RWPE2 (cell line): ENCODE measurements at regions not wholly inside any gene's neighbourhood (a gene's known extent, or its start where the extent isn't known, plus 50 kb on each side); places are given as distances from the start of the nearest gene placed in this dataset.

Experiments used
- ATAC-seq: fragments of 200-7000 bp; cut with Tn5 transposase; 3 replicates; pipeline ENCODE4 v1.9.1; 2021; ENCODE audit warnings: low read depth
- DNase-seq: peaks from one replicate; pipeline ENCODE4 v3.0.0-alpha.2; 2020; ENCODE audit warnings: low spot score
- H3K27ac ChIP-seq: fragments of 450-650 bp; 2 replicates; pipeline ENCODE4 v1.5.1; 2017; ENCODE audit warnings: mild to moderate bottlenecking; ENCODE audit not compliant: poor library complexity, severe bottlenecking
- H3K27me3 ChIP-seq: fragments of 250-450 bp; sonication (Bioruptor Pico); 2 replicates; pipeline ENCODE4 v1.5.1; 2021; ENCODE audit warnings: mild to moderate bottlenecking, moderate library complexity; ENCODE audit not compliant: insufficient read depth, poor library complexity, severe bottlenecking
- H3K36me3 ChIP-seq: fragments of 250-450 bp; sonication (Bioruptor Pico); 2 replicates; pipeline ENCODE4 v1.5.1; 2020; ENCODE audit warnings: low read depth, mild to moderate bottlenecking, moderate library complexity
- H3K4me1 ChIP-seq: fragments of 250-450 bp; sonication (Bioruptor Pico); 2 replicates; pipeline ENCODE4 v1.5.1; 2021; ENCODE audit warnings: mild to moderate bottlenecking, moderate library complexity; ENCODE audit not compliant: insufficient read depth, poor library complexity, severe bottlenecking
- H3K4me3 ChIP-seq: fragments of 250-450 bp; sonication (Bioruptor Pico); 2 replicates; pipeline ENCODE4 v1.5.1; 2021; ENCODE audit warnings: mild to moderate bottlenecking, moderate library complexity; ENCODE audit not compliant: severe bottlenecking
- H3K9me3 ChIP-seq: fragments of 250-450 bp; sonication (Bioruptor Pico); 2 replicates; pipeline ENCODE4 v1.5.1; 2021; ENCODE audit warnings: mild to moderate bottlenecking, moderate library complexity; ENCODE audit not compliant: severe bottlenecking
- TF ChIP-seq, protein P1 (sequence below): fragments of 450-650 bp; IDR thresholded peaks from one replicate; pipeline ENCODE4 v1.5.1; 2017; ENCODE audit warnings: mild to moderate bottlenecking, moderate library complexity; ENCODE audit not compliant: poor library complexity, severe bottlenecking

DNA sequence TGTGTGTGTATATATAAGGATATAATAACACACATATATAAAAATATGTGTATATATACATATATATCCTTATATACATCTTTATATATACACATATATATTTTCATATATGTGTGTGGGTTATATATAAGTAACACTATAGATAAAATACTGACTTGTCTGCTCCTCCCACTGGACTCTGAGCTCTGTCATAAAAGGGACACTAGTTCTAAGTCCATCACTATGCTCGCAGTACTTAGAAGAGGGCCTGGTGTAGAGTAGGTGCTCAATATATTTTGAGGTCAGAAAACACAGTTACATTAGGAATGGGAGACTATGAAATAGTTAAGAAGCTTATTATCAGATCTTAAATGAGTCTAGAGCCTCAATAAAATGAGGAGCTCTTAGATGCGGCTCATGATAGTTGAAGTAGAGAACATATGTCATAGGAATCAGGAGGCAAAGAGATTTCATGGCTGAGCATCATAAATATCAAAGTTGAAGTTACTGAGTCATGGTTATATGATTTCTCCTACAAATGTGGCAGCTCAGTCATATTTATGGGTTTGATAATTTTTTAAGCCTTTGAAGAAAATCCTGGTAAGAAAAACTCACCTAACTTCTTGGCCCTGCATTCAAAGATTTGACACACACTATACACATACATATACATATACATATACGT, 371.2 kb upstream of the THBS1 start:
- no peaks in the 10 kb centered on the region for H3K9me3 ChIP-seq
- H3K36me3 ChIP-seq = no peaks in the 10 kb centered on the region
- TF ChIP-seq, protein P1, sequence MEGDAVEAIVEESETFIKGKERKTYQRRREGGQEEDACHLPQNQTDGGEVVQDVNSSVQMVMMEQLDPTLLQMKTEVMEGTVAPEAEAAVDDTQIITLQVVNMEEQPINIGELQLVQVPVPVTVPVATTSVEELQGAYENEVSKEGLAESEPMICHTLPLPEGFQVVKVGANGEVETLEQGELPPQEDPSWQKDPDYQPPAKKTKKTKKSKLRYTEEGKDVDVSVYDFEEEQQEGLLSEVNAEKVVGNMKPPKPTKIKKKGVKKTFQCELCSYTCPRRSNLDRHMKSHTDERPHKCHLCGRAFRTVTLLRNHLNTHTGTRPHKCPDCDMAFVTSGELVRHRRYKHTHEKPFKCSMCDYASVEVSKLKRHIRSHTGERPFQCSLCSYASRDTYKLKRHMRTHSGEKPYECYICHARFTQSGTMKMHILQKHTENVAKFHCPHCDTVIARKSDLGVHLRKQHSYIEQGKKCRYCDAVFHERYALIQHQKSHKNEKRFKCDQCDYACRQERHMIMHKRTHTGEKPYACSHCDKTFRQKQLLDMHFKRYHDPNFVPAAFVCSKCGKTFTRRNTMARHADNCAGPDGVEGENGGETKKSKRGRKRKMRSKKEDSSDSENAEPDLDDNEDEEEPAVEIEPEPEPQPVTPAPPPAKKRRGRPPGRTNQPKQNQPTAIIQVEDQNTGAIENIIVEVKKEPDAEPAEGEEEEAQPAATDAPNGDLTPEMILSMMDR = no peak
- H3K27ac ChIP-seq = no peak overlapping the region
- no peaks in the 10 kb centered on the region for H3K27me3 ChIP-seq
- ATAC-seq (no peak), DNase-seq (no peak)
- peaks cover 34% of the 10 kb centered on the region for H3K4me1 ChIP-seq
- H3K4me3 ChIP-seq = no peak overlapping the region

DNA sequence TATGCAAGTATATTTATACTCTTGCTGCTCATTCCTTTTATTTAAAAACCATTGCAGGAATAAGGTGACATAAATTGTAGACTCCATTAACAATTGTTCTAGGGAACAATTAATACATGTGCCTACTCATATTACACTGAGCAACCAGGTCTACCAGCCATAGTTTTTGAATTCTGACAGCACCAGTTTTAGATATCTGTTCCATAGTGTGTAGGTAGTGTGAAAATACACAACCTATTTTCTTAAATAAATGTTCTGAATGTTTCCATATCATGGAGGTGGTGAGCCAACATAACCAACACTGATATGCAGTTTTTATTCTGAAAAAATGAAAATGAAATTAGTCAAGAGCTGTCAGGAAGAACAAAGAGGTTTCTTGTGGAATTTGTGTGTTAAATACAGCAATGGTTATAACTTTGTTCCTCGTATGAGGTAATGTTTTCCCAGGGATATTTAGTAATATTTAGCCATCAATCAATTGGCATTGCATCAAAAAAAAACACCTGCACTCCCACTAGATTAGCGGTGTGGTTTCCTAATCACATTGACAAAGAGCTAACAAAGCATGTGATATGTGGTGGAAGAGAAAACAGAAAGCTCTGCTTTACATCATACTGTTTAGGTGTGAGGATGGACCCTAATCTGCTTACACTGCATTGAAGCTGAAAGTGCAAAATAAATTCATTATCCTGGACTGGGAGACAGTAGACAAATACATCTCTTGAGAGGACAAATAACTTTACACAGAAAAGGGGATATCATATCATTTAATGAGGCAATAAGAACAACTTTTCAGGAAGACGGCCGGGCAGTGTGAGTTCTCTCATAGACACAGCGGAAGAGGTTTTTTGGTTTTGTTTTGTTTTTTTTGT, 369.5 kb upstream of the THBS1 start:
- no peaks in the 10 kb centered on the region for H3K9me3 ChIP-seq
- peaks cover 23% of the 10 kb centered on the region for H3K4me1 ChIP-seq
- ATAC-seq (no peak), DNase-seq (no peak)
- no peaks in the 10 kb centered on the region for H3K36me3 ChIP-seq
- TF ChIP-seq, protein P1 = no peak
- peak overlapping the region; percentile 89 for H3K27ac ChIP-seq
- H3K27me3 ChIP-seq = no peaks in the 10 kb centered on the region
- no peak overlapping the region for H3K4me3 ChIP-seq

DNA sequence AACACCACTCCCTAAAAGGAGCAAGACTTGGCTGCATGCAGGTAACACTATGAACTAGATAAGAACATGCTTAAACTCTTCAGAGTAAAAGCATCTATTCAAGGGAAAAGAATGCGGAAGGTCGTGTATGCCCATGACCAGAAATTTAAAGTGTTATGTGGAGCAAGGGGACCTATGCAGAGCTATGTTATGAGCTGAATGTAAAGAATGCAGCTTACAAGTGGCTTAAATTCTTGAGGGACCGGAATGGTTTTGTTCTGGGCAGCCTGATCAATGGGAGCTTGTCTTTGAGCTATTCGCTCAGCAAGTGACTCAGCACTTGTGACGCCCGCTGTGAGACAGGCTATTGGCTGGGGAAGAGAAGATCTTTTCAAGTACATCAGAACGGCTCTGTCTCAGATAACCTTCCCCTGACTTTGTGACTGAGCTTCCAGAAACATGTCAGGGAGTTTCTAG, 367.5 kb upstream of the THBS1 start:
- Histone ChIP-seq H3K4me3 (no peak overlapping the region), H3K27me3 (no peaks in the 10 kb centered on the region), H3K9me3 (no peaks in the 10 kb centered on the region), H3K36me3 (no peaks in the 10 kb centered on the region), H3K4me1 (peaks cover 23% of the 10 kb centered on the region), H3K27ac (peak overlapping the region; percentile 89)
- TF ChIP-seq, protein P1 = no peak
- peak; percentile 93 for ATAC-seq
- DNase-seq = peak; percentile 92

DNA sequence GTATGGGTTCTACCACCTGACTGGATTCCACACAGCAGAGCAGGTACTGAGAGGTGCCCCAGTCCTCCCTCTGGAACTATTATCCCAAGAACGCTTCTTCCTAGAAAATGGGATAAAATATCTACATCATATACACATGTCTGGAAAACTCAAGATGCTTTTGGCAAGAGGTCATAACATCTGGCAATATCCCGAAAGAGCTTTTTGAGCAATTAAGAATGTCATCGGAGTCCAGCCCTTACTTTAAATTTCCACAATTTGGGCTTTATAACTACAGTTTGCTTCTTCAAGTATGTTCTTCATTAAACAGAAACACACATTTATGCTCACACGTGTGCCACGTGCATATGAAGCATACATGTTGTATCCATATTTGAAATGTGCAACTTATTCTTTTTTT, 365.9 kb upstream of the THBS1 start:
- no peaks in the 10 kb centered on the region for H3K27me3 ChIP-seq
- no peak for ATAC-seq
- H3K27ac ChIP-seq = peak overlapping the region; percentile 89
- TF ChIP-seq, protein P1 = no peak
- H3K4me3 ChIP-seq = no peak overlapping the region
- no peaks in the 10 kb centered on the region for H3K36me3 ChIP-seq
- DNase-seq = no peak
- no peaks in the 10 kb centered on the region for H3K9me3 ChIP-seq
- peaks cover 26% of the 10 kb centered on the region for H3K4me1 ChIP-seq
